NCI-H1436 treated with DMSO at 0.1 percent for 48 hours (cell line): ENCODE measurements at regions not wholly inside any gene's neighbourhood (a gene's known extent, or its start where the extent isn't known, plus 50 kb on each side); places are given as distances from the start of the nearest gene placed in this dataset.

Source experiments
- DNase-seq: peaks from one replicate; lab custom pipeline; 2025; lab: John Stamatoyannopoulos, UW

DNA sequence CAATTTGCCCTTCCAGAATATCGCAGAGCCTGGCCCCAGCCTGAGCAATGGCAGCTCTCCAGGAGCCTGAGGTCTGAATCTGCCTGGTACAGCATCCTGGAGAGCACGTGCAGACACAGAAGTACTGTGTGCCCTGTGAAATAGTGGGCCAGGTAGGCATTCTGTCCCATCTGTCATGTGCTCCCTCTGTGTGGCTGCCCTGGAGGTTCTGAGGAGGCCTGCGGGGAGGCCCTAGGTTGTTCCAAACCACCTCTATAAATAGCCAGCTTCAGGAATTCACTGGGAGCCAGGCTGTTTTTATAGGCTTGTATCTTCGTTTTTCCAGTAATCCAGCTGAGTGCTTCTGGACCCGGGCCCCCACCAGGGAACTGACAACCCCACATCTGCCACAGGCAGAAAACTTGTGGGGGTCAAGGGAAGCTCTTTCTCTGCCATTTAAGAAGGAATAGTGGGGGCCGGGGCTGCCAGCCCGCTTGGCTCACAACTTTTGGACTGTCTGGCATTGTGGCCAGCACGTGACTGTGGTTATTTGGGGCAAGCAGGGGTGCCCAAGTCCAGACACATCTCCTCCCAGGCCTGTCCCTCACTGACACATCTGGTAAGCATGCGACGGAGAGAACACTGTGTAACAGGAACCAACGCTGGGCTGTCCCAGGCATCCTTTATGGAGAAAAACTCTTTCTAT is 356.3 kb upstream of the TNRC6C start:
- no peak for DNase-seq

DNA sequence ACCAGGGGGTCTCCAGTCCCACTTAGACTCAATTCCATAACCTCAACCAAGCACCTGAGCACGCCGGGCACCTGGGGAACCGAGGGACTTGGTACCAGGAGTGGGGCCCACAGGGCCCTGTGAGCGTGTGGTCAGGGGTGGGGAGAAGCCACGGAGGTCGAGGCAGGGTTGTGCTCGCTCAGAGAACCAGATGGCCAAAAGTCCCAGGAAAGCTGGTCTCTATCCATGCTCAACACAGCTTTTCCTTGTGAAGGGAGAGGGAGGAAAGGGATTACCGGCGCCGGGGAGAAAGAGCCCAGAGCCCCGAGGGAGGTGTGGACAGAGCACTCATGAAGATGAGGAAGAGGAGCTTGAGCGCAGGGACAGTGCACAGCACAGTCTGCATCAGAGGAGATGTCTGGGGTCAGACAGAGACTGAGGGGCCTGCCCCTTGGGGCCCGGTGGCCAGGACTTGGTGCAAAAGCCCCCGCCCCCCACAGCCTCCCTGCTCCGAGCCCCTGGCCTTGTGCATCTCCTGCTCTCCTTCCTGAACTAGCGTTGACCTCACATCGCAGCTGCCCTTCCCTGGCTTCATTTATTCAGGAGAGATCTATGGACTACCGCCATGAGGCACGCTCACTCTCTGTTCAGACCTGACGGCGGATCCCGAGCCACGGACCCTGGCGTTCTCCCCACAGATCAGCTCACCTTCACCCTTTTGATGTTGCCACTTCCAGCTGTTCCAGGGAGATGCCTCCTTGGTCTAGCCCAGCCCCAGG is 355.4 kb upstream of the TNRC6C start:
- DNase-seq: no peak

DNA sequence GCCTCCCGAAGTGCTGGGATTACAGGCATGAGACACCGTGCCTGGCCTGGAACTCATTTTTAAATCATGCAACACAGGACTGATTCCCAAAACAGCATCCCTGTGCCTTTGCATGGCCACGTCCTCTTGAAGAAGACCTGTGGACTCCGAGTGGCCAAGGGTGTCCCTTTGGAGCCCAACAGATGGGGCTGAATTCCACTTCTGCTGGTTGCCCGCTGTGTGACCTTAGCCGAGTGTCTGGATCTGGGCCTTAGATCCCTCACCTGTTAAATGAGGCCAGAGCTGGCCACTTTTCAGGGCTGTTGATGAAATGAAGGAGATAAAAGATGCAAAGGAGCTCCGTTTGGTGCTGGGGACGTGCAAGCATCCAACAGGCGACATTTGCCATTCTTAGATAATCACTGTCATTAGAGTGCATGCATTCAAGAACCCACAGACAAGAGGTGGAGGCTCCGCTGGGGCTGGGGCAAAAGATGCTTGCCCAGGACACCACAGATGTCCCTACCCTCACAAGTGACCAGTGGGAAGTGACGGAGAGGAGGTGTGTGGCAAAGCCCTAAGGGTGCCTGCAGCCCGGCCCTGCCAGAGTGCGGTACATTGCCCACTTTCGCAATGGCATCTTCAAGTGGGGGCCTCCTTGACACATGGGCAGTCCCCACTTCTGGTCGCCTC is 354.1 kb upstream of the TNRC6C start:
- no peak for DNase-seq

DNA sequence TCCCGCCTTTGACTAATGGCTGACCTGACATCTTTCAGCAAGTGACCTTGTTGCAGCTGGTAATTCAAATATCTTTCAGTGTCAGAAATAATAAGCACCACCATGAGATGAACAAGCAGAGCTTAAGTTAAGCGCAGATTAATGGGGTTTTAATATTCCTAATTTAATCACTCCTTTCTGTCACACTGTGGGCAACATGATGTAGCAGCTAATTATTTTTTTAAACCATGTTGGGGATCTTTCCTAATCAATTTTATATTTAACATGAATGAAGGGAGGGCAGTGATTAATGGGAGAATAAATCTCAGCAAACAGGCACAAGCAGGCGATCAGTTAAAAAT is 353.6 kb upstream of the TNRC6C start:
- no peak for DNase-seq

DNA sequence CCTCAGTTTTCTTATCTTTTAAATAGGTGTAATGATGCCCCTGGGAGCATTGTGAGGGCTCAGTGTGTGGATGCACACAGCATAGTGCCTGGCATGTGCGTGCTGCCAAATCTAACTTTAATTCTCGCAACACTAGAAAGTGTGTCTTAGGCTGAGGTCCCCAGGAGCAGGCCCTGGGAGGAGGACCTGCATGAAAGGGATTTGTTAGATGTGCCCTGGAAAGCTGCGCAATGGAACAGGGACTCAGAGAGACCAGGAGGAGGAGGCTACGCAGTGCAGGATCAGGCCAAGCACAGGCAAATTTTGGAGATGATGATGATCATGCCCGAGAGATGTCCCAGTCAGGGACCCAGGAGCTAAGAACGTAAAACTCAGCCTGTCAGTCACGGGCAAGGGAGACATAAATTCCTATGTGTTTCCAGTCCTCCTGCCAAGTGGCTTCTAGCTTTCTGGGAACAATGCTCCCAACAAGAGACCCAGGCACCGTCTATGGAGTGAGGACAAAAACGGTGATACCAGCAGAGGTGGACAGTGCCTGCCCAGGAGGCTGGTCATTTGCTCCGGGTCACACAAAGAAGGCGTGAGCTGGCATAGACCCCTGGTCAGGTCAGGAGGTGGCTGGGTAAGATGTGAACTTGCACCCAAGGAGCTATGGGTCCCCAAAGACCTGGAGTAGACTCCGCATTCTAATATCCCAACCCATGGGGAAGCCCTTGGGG is 352.2 kb upstream of the TNRC6C start:
- no peak for DNase-seq

DNA sequence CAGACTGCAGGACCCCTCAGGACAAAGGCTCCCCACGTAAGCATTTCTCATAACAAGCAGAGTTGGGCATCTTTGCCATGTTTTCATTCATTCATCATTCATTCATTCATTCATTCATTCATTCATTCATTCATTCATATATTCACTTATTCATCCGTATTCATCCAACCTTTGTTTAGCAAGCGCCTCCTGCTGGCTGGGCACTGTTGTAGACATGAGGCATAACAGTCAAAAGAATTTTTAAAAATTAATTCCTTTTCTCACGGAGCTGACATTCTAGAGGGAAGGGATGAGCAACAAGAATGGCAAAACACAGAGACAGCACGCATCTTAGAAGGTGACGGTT is 351.7 kb upstream of the TNRC6C start:
- DNase-seq: no peak

DNA sequence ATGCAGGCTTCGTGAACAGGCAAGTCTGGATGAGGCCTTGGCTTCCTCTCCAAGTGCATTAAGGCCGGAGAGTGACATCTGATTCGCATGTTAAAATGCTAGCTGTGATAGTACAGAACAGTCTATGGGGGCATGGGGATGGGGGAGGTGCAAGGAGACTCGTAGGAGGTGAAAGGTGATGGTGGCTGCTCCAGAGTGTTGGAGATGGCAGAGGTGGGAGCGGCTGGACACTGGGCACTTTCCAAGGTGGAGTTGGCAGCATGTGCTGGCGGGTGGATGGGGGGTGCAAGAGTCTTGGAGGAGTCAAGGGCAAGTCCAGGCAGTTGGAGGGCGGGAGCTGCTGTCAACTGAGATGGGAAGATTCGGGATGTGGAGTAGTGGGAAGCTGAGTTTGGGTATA is 350.9 kb upstream of the TNRC6C start:
- no peak for DNase-seq

DNA sequence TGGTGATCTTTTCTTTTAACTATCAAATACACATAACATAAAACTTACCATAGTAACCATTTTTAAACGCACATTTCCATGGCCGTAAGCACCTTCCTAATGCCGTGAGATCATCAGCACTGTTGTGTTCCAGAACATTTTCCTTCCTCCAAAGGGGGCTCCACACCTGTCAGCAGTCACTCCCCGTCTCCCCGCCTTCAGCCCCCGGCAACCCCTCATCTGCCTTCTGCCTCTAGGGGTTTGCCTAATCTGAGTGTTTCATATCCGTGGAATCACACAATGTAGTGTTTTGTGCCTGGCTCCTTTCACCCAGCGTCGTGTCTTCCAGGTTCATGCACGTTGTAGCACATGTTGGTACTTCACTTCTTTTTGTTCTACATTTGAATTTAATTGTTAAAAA is 350.1 kb upstream of the TNRC6C start:
- DNase-seq: no peak

DNA sequence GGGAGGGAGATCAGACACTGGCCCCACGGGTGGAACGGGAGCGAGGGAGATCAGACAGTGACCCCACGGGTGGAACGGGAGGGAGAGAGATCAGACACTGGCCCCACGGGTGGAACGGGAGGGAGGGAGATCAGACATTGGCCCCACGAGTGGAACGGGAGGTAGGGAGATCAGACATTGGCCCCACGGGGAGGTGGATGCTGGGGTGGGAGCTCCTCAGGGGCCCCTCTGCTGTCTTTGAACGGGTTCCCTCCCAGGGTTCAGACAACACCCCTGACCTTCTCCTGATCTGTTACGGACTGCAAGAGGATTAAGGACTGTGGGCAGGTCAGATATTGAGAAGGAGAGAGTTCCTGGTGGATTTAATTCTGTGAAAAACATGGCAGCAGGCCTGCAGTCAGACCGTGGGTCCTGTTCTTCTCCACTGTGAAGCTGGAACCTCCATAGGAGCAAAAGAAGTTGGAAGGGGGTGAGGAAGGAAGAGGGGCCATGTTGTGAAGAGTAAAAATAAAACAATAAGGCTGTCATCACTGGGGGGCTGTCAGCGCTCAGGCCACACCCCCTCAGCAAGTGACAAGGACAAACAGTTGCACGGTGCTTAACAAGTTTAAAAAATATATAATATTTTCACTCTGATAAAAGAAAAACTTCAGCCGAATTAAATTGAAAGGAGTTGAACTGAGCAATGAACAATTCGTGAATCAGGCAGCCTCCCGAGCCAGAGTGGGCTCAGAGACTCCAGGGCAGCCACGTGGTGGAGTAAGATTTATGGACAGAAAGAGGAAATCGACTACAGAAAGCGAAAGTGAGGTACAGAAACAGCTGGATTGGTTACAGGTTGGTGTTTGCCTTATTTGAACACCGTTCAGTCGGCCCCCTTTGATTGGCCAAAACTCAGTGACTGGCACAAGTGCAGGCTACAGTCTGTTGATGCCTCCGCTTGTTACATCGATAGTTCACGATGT is 348.7 kb upstream of the TNRC6C start:
- DNase-seq: no peak

DNA sequence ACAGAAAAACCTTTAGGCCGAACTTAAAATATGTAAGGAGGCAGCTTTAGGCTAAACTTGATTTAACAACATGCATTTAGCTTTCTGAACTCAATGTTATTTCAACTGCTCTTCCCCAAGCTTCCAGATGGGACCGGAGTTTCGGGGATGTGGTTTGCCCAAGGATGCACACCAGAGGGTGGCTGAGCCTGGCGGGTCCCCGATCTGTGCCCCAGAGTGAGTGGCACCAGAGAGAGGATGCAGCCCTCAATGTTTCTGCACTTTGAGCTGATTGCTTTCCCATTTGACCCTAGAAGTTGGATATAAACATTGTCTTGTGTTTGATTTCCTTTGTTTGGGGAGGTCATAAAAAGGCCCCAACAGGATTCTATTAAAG is 348.0 kb upstream of the TNRC6C start:
- no peak for DNase-seq

DNA sequence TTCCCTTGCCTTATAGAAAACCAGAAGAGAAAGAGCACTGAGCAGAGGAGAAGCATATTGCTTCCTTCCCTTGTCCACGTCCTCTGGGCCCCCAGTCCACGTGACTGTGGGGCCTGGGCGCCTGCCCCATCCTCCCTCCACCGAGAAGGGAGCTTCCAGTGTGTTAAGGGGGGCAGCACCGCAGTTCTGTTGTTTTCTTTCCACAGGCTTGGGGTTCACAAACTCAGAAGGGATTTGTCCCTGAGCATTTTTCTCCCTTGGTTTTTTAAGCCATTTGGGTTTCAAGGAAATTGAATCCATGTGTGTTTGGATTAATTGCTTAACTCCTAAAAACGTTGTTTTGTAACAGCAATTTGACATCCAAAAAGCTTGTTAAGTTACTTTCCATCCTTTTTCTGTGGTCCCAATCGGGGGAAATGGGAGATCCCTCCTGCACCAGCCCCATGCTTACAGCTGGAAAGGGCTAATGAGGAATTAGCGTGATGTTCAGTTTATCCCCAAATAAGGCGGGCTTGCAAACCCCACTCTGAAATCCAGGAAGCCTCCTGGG is 347.5 kb upstream of the TNRC6C start:
- no peak for DNase-seq

DNA sequence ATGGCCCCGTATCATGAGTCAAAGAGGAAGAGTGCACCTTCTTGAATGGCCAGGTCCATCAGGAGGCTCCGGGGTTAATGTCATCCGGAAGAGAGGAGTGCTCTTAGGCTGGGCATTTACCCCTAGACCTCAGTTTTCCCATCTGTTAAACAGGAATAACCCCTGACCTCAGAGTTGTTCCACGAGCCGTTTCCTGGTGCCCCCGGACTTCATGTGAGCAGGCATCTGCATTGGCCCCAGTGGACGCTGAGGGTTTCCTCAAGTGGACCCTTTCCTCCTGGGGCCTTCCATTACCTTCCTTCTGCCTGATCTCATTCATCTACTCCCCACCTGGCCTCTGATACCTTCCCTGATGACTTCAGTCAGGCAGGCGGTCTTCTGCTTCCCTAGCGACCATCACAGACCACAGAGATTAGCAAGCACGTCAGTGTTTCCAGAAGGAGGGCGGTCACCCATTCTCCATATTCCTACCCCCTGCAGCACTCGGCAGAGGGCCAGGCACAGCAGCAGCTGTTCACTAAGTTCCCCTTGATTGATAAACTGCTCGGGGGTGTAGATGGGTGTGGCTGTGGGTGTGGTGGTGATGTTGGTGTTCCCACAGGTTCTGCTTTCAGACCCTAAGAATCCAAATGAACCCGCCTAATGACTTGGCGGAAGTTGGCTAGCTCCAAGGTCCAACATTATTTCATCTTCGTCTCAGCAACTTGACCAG is 346.6 kb upstream of the TNRC6C start:
- no peak for DNase-seq

DNA sequence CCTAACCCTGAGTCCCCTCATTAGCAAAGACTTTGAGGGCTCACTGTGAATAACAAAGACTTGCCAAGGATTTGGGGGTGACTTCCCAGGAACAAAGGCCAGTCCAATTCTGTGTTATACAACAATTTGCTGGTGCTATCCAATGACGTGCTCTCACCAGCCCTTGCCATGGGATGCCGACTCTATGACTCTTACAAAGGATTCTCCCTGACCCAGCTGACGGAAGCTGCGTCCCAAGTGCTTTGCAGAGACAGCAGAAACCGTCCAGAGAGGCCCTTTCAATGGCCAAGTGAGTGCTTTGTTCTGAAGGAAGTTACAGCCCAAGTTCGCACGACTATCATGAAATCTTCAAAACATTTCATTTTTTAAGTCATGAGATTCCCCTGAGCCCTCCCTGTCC is 345.3 kb upstream of the TNRC6C start:
- DNase-seq: no peak

DNA sequence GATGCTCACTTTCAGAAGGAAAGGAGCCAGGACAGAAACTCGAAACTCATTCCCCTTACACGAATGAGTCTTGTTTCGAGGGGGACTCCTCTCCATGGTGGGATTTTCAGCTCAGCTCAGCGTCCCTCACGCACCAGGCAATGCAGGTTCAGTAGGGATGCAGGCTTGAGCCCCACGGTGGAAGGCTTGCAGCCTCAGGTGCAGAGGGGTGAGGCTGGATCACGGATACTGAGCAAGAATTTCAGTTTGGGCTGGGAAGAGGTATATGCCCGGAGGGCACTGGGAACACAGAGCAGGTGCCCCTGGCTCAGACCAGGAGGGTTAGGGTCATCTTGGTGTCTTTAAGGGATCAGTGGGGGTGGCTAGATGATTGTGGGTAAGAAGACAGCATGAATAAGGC is 344.9 kb upstream of the TNRC6C start:
- DNase-seq: no peak

DNA sequence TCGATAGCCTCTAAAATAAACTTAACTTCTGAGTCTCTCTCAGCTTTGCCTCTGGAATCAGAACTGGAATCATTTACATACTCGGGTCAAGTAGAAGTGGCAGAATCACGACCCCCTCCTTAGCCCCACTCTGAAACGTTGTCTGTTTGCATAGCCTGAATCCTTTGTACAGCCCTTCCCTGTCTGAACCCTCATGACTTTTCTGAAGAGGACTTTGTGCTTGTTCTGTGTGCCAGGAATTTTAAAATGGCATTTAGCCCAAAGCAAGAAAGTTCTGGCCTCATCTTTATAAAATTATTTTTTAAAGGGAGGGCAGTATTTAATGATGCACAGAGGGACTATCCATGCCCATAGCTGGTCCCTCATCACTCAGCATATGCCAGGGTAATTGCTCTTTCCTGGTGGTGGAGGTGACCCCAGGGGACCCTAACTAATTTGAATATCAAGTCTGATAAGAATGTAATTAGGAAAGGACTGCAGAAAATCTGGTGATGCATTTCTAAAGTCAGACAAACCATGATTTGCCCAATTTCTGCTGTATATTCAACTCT is 342.7 kb upstream of the TNRC6C start:
- DNase-seq: no peak

DNA sequence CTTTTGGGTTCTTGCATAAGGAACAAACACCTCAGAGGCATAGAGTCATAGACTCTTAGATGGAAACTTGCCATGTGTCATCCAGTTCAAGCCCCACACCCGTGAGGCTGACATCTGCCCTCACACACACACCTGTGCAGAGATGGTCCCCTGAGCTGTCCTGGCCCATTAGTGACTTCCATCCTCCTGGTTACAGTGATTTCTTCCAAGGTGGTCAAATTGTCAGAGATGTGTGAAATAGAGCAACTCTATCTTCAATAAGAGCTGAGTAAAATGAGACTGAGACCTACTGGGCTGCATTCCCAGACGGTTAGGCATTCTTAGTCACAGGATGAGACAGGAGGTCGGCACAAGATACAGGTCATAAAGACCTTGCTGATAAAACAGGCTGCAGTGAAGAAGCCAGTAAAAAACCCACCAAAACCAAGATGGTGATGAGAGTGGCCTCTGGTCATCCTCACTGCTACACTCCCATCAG is 342.2 kb upstream of the TNRC6C start:
- no peak for DNase-seq

DNA sequence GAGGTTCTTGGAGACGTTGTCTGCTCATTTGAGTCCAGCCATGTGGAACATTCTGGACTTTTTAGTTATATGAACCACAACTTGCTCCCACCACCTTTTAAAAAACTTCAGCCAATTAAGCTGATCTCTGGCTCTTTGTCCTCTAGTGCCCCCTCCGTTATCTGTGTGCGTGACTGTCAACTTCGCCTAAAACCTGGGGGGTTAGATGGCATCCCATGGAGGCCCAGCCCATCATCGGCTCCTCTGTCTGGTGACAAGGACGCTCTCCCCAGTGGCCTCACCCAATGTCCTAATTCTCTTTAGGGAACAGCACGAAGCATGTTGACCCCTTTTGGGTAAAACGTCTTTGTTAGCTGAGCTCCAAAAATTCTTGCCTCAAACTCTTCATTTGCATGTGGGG is 341.0 kb upstream of the TNRC6C start:
- DNase-seq: no peak

DNA sequence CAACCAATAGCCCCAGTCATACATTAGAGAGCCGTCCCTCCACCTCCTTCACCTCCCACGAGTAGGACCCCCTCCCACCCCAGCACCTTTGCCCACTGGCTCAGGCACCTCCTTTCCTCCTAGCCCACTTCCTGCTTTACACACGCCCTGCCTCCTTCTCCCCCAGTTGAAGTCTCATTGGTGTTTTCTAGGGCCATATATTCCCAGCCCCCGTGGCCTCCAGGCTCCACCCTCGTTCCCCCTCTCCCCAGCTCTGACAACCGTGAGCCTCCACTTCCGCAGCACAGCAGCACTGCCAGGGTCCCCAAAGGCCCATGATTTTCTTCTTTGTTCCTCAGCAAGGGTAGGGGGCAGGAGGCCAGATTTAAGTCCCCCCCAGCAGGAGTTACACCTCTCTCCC is 340.3 kb upstream of the TNRC6C start:
- no peak for DNase-seq

DNA sequence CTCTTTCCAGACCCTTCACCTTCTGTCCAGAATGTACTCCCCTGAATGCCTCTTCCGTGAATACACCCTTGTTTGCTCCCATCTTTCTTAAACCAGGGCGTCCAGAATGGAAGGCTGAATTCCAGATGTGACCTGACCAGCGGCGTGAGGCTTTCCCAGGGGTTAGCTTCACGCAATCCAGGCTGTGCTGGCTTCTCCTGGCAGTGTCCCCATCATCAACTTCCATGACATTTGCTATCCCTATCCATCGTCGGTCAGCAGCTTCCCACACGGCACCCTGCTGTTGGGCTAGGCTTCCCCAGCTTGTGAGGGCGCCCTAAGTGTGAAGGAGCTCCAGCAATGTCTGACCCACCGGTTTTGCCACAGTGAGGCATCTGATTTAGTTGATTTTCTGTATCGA is 339.8 kb upstream of the TNRC6C start:
- DNase-seq: no peak

DNA sequence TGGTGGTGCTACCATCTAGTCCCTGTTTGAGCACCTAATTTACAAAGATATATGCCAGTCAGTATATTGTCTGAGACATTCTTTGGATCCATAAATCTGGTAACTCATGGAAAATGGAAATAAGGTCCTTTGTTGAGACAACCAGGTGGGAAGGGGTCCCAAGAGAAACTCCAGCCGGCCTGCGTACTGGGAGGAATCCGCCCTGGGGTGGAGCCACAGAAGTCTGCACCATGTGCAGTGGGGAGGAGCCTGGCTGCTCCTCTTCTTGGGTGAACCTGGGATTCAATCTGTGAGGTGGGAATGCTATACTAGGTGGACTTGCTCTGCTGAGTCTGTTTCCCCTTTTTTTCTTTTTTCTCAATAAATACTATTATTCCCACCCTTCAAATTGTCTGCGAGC is 339.2 kb upstream of the TNRC6C start:
- no peak for DNase-seq
